ENCODE measurements at regions not wholly inside any gene's neighbourhood (a gene's known extent, or its start where the extent isn't known, plus 50 kb on each side); places are given as distances from the start of the nearest gene placed in this dataset.

DNA sequence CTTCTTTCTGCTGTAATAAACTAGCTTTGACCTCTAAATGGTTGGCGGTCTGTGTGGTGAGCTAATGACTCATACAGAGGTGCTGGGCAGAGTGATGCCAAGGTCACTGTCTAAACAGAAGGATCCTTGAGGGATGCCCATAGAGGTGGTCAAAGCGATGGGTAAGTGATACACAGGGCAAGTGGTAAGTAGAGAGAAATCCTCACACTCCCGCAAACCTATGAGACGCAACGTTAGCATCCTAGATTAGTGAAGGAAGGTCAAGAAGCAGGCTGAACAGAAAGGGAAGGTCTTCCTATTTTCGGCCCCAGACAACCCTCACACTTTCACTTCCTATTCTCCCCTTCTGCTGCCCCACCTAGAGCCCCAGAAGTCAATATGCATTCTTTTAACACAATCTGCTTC, 65.6 kb upstream of the SESN3 start:
- no peak for DNase-seq

DNA sequence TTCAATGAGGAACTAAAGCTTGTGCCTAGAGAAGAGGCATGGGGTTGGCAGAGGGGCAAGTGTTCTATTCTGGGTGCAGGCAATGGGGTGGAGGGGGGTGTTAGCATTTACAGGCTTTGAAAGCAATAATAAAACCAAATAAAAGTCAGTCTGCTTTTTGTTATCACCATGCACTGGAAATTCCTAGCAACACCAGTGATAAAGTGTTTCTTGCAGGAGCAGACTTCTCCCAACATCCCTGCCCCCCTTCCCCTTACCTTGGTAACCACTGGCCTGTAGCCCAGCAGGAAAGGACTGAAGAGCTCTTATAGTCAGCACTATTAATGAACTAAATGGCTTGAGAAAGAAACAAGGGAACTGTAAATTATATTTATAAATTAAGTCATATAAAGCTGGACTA, 65.2 kb upstream of the SESN3 start:
- DNase-seq = no peak

DNA sequence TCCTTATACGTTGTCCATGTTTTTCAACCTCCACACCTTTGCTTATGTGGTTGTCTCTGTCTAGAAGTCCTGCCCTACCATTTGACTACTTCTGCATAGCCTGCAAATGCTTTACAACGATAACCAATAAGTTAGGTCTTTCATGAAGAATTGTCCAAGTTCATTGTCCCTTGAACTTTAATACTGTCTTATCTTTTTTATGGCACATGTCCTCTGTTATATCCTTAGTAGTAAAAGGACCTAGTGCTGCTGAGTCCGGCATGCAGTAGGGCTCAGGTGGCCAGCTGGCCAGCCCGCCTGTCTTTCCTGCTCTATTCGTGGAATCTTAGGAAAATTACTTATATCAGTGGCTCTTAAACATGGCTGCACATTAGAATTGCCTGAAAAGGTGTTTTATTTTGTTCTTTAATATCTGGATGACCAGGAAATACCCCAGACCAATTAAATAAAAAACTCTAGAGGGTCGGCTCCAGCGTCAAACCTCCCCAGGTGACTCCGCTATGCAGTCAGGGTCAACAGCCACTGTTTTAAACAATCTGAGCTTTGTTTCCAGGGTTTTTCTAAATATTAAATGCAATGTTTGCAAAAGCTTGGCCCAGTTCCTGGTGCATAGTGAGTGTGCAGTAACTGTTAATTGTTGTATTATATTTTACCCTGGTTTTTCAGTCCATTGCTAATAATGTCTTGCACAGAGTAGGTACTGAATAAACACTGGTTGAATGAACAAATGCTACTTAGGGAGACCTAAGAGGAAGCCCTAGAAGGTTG, 64.6 kb upstream of the SESN3 start:
- no peak for DNase-seq

DNA sequence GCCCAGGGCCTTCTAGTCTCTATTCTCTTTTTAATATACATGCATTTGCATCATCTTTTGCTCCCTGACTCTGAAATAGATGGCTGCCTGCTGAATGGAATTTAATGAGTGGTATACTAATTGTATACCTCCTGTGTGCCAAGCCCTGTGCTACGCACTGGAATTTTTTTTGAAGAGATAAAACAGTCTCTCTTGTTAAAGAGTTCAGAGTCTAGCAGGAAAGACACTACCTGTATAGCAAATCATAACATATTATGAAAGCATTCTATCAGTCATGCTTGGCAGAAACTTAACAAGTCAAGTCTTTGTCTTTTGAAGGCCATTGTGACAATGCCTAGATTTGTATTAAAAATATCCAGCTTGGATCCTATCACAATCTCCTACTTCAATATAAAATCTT, 63.7 kb upstream of the SESN3 start:
- DNase-seq = no peak

DNA sequence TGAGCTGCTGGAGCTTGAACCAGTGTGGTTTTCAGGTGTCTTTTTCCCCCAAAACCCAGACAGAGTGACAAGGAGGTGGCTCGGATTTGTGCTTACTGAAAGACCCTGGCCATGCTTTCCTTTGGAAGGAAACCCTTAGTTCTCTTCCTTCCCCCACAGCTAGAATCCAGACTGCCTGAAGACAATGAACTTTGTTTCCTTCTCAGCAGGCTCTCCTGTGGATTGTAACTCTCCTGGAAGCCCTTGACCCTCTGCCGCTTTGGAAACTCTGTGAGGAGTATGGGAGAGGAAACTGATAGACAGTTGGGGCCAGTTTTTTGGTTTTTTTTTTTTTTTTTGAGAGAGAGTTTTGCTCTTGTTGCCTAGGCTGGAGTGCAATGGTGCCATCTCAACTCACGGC, 62.1 kb upstream of the SESN3 start:
- DNase-seq = no peak

DNA sequence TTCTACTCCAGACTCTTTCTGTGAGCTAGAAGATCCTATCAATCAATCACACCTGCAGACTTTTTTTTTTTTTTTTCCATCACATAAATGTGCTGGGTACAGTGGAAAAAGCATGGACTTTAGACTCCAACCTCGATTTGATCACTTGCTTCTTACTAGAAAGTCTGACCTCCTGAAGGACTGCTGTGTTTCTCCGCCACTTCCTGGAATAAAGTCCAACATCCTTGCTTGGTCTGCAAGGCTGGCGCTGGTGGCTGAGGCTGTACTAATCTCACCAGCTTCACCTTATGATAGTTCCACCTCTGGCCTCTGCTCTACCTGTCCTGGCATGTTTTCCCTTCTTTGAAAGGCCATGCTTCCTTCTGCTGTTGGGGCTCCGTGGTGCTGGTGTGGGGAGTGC, 60.9 kb upstream of the SESN3 start:
- DNase-seq = no peak

DNA sequence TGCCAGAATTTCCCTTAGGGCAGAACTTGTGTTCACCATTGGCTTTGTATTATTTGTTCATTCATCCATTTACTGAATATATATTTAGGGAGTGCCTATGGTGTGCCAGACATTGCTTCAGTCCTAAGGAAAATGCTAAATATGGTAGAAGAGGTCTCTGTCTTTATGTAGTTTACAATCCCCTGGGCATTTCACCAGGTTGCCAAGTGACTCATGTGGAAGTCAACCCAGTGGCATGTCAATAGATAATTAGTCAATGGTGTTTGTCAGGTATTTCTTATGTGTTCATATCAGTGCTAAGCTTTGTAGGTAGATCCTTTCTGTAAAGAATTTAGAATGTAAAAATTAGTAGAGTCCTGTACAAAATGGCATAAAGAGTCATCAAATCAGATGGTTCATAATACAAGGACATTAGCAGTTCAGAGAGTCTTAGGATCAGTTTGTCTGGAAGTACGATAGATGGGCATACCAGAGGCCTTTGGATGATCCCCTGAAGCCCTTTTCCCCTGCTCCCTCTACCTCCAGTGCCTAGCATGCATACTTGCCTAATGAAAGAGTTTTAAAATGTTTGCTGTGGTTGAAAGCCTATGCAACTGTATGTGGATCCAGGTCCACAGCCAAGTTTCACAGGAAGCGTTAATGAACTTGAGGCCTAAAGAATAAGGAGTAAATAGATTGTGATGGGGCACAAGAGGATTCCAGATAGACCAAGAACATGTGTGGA, 58.5 kb upstream of the SESN3 start:
- no peak for DNase-seq

DNA sequence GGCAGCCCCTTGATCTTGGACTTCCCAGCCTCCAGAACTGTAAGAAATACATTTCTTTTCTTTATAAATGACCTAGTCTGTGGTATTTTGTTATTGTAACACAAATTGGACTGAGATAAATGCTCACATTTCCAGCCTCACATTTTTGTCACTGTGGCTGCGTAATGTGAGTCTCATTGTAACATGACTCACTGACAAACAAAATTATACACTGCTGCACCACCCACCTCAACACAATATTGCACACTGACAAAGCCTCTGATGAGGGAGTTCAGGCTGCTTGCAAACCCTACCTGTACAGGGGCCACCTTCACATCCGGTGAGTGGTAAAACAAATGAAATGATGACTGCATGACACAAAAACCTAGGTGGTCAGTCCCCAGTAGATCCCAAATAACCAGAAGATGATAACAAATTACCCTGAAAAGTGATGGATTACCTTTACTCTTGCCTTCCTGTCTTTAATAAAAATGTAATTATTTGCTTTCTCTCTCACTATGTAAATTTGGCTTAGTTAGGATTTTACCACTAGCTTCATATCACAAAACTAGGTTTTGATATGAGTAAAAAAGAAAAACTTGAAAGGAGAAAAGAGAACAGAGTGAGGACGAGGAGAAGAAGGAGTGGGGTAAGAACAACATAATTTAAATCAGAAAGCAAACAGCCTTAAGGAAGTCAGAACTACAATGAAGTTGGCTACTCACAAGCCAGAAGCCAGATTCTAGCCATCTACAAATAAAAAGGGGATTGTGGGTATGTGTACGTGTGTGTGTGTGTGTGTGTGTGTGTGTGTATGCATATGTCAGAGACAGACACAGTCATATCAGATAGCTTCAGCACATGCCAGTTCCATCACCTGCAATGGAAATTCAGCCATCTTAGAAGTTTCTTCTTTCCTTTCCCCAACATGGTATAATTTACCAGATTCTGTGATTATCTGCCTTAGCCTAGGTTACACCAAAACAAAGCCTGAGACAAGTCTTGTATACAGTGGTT, 53.4 kb upstream of the SESN3 start:
- no peak for DNase-seq

DNA sequence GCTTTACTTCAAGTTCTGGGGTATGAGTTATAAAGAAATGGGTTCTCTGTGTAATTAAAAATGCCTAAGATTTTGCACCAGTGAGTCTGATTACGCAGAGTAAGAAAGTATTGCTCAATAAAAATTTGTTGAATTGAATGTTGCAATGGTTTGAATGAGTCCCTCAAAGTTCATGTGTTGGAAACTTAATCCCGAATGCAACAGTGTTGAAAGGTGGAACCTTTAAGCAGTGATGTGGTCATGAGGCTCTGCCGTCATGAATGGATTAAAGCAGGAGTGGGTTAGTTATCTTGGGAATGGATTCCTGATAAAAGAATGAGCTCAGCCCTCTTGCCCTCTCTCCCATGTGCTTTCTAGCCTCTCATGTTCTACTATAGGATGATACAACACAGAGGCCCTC, 52.6 kb upstream of the SESN3 start:
- no peak for DNase-seq

DNA sequence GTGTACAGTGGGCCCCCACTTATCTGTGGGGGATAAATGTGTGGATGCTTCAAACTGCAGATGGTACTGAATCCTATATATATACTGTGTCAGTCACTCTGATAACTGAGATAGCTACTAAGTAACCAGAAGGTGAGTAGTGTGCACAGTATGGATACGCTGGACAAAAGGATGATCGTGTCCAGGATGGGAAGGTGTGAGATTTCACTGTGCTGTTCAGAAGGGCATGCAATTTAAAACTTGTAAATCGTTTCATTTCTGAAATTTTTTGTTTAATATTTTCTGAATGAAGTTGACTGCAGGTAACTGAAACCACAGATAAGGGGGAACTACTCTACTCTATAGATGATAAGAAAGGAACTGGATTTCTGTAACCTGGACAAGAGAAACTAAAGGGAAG, 52.1 kb upstream of the SESN3 start:
- DNase-seq = no peak

DNA sequence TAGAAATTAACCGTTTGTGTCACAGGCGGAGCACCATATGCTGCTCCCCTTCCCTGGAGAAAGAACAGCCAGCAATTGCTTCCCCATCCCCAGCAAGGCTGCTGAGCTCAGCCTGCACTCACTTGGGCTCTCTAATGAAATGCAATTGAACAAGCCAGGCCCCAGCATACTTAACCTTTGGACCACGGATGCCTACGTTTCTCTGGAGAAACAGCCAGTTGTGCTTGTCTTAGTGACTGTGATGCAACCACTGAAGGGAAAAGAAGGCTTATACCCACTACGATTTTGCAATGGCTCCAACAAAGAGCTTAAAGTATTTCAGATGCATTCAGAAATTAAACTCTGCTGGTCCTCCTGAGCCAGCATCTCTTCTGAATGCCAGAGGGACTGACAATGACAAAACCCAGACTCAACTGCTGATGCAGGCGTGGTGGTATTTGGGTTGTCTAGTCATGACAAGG, 51.3 kb upstream of the SESN3 start:
- no peak for DNase-seq

Measured in NCI-H2227 treated with DMSO at 0.1 percent for 48 hours (cell line).